UCSD-AML1 (cell line): ENCODE measurements at regions not wholly inside any gene's neighbourhood (a gene's known extent, or its start where the extent isn't known, plus 50 kb on each side); places are given as distances from the start of the nearest gene placed in this dataset.

Experiments used
- DNase-seq: peaks from one replicate; lab custom pipeline; 2025; ENCODE audit not compliant: unreplicated experiment; lab: John Stamatoyannopoulos, UW

DNA sequence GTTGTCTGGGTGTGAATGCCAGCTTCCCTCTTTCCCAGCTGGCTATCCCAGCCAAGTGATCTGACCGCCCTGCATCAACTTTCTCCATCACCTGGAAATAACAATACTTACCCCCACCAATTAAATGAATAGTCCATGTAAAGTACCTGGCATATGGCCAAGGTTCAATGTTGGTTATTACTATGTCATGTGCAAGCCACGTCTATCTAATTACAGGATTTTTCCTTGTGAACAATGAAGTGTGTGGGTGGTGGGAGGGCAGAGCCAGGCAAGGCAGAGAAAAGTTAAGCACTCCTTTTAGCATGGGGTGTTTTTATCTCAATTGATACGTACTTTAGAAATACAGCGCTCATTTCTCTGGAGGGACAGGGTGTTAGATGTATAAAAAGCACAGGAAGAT lies 121.1 kb downstream of the NHLRC3 start:
- DNase-seq: no peak

DNA sequence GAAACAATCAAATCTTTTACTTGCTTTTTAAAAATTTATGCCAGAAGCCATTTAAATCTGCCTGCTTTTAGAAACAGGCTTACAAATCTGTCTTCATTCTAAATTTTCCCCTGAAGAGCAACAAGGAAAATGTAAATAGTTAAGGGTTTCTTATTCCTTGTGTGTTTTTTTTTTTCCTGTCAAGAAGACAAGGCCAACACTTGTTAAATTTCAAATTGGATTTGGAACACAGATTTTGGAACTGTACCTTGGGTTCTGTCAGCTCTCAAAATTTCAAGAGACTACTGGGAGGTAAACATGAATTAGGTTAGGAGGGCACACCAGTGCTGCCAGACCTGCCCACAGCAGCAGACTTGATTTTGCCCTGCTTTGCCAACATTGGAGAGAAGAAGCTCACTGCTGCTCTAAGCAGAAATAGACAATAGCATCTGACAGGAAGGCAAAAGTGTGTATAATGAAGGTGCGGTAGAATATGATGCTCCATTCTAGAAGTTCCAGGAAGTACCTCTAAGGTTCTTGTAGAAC lies 121.7 kb downstream of the NHLRC3 start:
- no peak for DNase-seq

DNA sequence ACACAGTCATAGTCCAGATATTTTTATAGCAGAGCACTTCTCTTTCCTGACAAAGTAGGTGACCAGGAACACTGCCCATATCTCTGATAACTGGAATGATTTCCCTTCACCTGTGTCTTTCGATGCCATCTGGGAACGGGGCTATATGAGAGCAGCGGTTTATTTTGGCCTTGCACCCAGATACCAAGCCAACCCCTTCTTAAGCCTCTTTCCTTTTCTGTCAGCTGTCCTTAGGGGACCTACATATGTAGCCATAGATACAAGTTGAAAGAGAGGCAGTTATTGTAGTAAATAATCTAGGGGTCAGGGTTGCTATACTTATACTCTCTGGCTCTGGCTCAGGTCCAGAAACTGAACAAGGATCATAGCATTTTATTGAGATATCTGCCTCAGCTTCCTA lies 128.8 kb downstream of the NHLRC3 start:
- DNase-seq: no peak

DNA sequence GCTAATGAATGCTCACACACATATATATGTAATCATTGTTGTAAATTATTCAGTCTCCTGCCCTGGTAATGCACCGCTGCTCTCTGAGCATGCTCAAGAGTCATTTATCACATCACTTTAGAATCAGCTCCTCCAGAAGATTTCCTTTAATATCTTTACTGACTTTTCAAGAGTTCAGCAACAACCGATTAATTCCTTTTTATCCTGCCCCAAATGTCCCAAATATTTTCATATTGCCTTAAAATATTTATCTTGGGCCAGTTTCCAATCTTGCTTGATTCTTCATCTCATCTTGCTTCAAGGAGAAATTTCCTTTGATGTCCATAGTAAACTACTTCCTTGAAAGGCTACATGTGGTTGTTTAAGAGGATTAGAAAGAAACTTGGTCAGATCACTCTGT lies 132.5 kb downstream of the NHLRC3 start:
- no peak for DNase-seq

- DNase-seq: no peak
These were observed 147.1 kb downstream of the NHLRC3 start for GRCh38 chr13:39185326-39185725.

DNA sequence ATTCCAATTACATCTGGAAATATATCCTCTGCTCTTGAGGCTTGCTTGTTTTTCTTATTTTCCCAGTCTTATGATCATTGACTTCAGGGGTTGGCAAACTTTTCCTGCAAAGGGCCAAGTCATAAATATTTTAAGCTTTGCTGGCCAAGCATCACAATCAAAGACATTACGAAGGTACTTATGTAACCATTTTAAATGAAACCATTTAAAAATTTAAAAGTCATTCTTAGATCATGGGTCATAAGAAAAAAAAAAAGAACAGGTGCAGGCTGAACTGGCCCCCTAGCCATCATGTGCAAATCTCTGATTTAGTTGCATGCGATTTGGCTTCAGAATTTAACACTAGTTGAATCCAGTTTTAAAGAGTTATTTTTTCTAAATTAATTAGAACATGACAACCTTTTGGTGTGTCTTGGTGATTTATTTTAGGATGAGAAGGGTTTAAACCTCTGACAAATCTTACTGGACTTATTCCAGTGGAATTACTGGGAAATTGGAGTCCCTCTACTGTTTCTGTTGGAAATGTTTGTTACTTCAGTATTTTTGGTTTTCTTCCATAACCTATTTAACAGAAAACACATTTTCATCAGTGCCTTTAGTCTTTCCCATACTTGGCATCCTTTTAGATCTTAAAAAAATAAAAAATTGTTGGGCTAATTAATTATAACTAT lies 148.1 kb downstream of the NHLRC3 start:
- DNase-seq: no peak

DNA sequence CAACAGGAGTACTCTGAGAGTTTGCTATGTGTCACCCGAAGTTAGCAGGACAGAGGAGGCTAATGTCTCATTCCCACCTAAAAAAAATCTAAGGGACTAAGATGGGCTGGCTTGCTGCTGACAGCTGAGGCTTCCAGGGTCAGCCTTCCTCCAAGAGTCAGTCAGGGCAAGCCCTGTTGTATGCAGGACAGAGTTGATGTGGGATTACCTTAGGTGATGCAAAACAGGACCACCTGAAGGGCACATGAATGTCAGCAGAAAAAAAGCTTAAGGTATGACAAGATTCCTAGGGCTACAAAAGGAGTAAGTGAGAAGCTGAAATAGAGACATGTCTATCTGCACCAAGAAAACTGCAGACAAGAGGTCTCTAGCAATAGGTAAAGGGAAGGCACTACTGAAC lies 151.5 kb downstream of the NHLRC3 start:
- no peak for DNase-seq

DNA sequence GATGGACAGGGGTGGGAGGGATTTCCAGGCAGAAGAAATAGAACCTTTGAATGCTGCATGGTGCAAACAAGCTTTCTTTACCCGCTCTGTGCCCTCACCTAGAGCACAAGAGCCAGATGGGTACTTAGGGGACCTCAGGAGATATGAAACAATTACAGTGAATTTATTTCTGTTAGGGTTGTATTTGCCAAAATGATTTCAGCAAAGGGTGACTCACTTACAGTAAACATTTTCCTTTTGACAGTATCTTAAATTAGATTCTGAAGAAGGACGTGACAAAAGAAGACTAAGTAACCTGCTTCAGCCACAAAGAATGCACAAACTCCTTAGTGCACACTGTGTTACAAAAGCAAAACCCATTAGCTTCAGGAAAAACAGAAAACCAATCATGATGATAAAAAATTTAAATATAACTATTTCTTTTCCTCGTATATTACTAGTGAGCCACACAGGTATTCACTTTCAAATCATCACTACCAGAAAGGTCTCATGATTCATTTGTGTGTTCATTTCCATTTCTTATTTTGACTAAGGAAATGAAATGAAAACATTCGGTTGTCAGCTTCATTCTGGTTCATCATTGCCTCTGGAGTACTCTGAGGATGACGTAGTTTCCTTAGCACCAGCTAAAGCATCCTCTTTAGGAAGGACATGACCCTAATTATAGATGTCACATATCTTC lies 158.8 kb downstream of the NHLRC3 start:
- no peak for DNase-seq

GRCh38 chr13:39197647-39198007 lies 159.4 kb downstream of the NHLRC3 start:
- DNase-seq: no peak

DNA sequence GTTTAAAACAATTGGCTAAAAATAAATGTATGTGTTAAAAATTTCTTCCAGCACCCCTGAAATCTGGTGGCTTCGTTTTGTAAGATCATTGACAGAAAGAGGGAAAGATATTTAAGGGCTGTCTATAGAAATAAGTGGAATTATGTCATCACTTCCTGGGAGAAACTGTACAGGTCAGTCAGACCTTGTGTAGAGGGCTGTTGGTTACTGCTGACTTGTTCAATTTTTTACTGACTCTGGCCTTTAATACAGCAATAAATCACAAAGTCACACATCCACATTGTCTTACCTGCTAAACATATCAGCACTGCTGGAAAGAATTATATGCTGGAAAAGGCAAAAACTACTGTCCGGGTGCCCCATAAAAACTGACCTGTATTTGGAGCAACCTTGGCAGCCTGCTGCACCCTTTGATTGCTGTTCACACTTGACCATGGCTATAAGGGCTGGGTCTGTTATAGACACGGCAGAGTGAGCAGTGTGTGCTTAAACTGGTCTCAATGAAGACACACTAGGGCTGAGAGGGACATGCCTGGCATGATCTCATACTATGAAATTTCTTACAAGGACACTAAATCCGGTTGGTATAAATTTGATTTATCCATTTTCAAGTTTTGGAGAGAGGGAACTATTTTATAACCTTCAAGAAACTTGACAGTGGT lies 162.1 kb downstream of the NHLRC3 start:
- DNase-seq: no peak

- no peak for DNase-seq
These were observed 162.9 kb downstream of the NHLRC3 start for GRCh38 chr13:39201180-39201579.

DNA sequence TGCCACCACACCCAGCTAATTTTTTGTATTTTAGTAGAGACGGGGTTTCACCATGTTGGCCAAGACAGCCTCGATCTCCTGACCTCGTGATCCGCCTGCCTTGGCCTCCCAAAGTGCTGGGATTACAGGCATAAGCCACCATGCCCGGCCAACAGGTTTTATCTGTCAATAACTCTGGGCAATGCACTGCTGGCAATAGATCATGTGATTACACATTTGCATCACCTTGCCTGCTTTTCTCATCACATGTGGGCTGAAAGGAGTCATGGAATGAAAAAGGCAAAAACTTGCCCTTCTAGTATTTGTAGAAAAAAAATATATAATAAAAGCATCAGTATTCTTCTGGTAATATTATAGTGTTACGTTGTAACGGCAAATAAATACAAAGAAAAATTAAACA lies 164.5 kb downstream of the NHLRC3 start:
- DNase-seq: no peak

DNA sequence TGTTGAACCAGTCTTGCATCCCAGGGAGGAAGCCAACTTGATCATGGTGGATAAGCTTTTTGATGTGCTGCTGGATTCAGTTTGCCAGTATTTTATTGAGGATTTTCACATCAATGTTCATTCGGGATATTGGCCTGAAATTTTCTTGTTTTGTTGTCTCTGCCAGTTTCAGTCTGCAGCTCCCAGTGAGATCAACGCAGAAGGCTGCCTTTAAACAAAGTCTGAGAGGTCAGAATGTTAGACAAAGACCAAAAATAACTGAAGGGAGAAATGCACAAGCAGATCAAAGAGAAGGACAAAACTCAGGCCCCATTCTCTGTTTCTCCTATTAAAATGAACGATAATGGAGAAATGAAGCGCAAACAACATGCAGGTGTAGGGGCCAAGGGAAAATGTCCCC lies 170.4 kb downstream of the NHLRC3 start:
- no peak for DNase-seq

GRCh38 chr13:39209731-39210531 lies 171.7 kb downstream of the NHLRC3 start:
- no peak for DNase-seq

- DNase-seq: no peak
These were observed 172.8 kb downstream of the NHLRC3 start for GRCh38 chr13:39210961-39211534.

GRCh38 chr13:39215971-39216370 lies 177.7 kb downstream of the NHLRC3 start:
- no peak for DNase-seq

DNA sequence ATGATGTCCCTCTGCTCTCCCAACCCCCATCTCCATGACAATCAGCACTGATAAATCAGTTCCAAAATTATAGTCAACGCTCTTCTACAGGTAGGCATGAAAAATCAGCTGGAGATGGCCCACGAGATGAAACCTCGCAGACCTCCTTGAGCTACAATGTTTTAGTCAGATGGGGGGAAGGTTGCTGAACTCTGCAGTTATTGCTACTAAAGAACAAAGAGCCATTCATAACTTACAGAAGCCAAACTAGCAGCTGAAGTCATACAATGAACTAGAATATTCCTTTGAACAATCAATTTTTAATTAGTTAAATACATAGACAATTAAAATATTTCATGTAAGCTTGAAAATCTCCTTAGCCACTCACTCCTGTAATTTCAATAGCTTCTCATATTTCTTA lies 179.2 kb downstream of the NHLRC3 start:
- no peak for DNase-seq

DNA sequence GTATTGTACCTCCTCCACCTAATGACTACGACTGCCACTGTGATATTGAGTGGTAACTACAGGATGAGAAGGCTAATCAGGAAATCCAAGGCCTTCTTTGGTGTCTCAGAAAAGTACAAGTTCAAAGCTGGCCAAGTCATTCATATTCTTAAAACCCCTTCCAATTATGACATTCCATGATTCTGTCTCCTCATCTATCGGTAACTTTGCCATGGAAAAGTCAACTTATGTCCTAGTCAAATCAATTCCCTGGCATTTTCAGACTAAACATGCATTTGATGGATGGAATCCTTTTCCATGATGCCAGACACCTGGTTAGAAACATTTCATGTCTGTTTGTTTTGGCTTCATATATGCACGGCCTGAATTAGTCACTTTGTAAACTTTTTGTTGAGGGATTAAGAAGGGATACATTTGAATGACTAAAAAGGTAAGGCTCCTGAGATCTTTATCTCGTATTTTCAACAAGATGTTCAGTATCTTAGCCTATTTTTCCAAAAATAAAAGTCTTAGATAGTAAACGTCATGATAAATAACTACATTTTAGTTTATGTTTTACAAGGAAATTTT lies 186.5 kb downstream of the NHLRC3 start:
- DNase-seq: no peak

- no peak for DNase-seq
These were observed 187.6 kb downstream of the NHLRC3 start for GRCh38 chr13:39225860-39226259.

GRCh38 chr13:39226359-39226758 lies 188.1 kb downstream of the NHLRC3 start:
- DNase-seq: no peak
